ENCODE measurements at regions not wholly inside any gene's neighbourhood (a gene's known extent, or its start where the extent isn't known, plus 50 kb on each side); places are given as distances from the start of the nearest gene placed in this dataset.

DNA sequence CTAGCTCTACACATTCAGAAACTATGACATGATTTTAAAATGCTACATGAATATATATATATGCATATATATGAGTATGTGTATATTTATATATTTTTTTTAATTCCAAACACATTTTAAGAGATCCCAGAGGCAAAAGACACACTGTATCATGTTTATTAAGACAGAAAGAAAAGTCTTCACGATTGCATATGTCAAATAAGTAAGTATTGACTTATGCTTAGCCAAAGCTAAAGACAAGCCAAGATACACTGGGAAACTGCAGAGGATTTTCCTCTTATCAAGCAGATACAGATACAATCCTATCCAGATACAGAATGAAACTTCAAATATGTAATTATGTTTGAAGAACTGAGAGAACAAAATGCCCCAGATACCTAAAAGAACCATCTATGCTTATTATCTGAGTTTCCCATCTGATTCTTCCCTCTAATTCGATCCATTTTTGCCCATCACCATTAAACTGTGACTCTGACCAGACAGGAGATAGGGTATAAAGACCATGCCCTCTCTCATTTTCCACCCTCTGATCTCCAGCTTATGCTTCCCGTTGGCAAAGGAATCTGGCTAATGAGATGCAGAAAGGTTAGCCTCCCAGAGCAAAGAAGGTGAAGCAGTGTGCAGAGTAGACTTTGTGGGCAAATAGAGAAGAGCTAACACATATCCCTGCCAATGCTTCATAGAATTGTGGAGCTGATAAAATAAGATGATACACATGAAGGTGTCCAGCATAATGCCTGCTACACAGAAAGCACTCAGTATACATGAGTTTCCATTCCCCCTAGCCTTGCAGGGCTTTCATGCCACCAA is 131.0 kb upstream of the TARS1 start:
- TF ChIP-seq, protein P1, sequence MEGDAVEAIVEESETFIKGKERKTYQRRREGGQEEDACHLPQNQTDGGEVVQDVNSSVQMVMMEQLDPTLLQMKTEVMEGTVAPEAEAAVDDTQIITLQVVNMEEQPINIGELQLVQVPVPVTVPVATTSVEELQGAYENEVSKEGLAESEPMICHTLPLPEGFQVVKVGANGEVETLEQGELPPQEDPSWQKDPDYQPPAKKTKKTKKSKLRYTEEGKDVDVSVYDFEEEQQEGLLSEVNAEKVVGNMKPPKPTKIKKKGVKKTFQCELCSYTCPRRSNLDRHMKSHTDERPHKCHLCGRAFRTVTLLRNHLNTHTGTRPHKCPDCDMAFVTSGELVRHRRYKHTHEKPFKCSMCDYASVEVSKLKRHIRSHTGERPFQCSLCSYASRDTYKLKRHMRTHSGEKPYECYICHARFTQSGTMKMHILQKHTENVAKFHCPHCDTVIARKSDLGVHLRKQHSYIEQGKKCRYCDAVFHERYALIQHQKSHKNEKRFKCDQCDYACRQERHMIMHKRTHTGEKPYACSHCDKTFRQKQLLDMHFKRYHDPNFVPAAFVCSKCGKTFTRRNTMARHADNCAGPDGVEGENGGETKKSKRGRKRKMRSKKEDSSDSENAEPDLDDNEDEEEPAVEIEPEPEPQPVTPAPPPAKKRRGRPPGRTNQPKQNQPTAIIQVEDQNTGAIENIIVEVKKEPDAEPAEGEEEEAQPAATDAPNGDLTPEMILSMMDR (IDR thresholded peaks at IDR 0.05; ENCODE audit: low read length, missing control alignments): no peak
- no peak for DNase-seq (ENCODE audit: low read depth)

DNA sequence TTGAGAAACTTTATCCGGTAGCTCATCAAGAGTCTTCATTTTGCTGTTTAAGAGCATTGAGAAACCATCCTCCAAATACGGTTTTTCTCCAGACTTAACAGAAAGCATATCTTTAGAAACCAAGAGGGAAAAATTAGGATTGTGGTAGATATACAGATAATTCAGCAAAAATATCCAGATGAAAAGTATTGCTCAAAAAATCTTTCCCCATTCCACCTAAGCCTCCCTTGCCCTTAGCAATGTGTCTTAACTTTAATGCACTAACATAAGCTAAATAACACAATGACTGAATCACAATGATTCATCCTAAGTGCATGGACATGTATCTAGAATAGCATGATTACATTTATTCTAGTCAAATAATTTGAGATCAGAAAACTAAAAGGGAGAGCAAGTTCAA is 130.3 kb upstream of the TARS1 start:
- peak; percentile 82 for DNase-seq (ENCODE audit: low read depth)
- TF ChIP-seq, protein P1 (IDR thresholded peaks at IDR 0.05; ENCODE audit: low read length, missing control alignments): no peak
- no peak overlapping the region for H3K4me3 ChIP-seq (replicated peaks; ENCODE audit: low read depth, low read length)

More for the DNA sequence above, 131.0 kb upstream of the TARS1 start:
- no peak overlapping the region for H3K4me3 ChIP-seq (replicated peaks; ENCODE audit: low read depth, low read length)

DNA sequence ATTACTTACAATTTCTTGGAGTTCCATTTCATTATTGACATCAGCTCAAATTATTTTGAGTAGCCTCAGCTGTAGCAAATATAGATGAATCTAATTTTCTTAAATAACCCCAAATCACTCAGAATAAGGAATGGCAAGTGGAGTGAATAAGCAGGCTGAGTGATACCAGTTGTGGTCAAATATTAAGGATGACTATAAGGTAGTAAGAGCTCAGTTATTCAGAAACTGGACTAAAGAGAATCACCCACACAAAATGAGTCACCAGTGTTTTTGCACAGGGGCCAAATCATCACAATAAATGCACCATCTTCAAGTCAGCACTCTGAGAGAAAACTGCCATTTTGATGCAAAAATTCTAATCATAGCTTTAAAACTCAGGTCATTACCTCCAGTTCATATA is 128.9 kb upstream of the TARS1 start:
- H3K4me3 ChIP-seq (replicated peaks; ENCODE audit: low read depth, low read length): no peak overlapping the region
- peak; percentile 89 for DNase-seq (ENCODE audit: low read depth)
- TF ChIP-seq, protein P1 (IDR thresholded peaks at IDR 0.05; ENCODE audit: low read length, missing control alignments): no peak

DNA sequence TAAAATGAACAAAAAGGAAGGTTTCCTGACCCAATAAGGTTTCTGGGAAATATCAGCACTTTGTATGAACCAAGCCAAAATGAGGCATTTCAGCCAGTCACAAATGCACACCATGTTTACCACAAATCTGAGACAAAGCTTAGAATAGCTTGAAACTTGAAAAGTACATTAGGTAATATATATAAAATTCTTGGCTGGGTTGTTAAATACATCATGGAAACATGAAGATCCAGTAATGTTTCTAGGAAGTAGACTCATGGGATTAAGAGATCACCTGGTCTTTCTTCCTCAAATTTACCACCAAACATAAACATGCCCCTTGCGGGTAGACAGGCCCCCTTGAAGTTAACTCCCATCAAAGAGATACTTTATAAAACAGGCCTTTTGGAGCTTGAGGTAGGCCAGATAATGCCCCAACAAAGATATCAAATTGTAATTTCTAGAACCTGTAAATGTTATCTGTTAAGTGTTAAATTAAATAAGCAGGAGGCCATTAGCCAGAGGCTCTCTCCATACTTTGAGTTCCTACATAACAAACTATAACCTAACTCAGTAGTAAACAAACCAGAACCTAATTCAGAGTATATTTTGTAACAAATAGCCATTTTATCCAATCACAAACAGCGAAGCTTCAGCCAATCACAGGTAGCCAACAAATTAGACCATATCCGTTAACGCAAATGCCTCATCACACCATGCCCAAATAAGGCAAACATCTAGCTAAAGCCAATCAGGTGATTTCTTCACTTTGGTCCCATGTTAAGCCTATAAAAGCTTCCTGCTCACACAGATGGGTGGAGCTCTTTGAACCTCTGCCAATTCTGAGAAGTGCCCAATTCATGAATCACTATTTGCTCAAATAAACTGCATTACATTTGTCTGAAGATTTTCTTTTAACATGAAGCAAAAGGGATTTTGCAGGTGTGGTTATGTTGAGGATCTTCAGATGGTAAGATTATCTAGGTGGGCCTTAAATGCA is 127.9 kb upstream of the TARS1 start:
- DNase-seq (ENCODE audit: low read depth): peak; percentile 91
- no peak overlapping the region for H3K4me3 ChIP-seq (replicated peaks; ENCODE audit: low read depth, low read length)

DNA sequence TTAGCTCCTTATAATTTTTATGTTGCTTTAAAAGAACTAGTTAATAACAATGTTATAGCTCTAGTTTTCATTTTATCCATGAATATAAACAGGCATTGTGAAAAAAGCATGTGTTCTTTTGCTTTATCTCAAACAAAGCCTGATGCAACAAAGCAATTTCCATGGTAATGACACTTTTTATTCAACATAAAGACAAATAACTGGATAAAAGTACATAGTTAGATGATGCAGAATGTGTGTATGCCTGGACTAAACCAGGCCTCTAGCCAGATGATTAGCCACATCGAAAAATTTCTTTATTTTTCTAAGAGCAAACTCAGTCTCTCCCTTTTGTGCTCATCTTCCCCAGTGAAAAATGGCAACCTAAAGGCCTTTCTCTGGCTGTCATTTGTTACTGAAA is 125.6 kb upstream of the TARS1 start:
- TF ChIP-seq, protein P1 (IDR thresholded peaks at IDR 0.05; ENCODE audit: low read length, missing control alignments): no peak
- DNase-seq (ENCODE audit: low read depth): peak; percentile 68
- no peak overlapping the region for H3K4me3 ChIP-seq (replicated peaks; ENCODE audit: low read depth, low read length)

More for the DNA sequence above, 127.9 kb upstream of the TARS1 start:
- TF ChIP-seq, protein P1 (IDR thresholded peaks at IDR 0.05; ENCODE audit: low read length, missing control alignments): no peak

DNA sequence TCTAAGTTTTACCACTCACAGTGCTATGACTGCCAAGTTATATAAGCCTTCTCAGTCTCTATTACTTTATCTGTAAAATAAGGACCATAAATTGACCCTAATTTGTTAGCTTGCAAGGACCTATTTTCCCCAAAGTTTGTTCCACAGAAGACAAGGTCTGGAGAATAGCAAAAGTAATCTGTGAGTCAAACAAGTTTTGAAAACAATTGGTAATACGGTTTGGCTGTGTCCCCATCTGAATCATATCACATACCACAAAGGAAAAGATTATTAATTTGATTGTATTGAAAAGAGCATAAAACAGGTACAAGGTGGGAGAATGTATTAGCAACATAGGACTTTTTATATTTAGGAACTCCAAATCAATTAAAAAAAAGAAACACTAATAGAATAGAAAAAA is 124.0 kb upstream of the TARS1 start:
- no peak for DNase-seq (ENCODE audit: low read depth)
- TF ChIP-seq, protein P1 (IDR thresholded peaks at IDR 0.05; ENCODE audit: low read length, missing control alignments): no peak
- H3K4me3 ChIP-seq (replicated peaks; ENCODE audit: low read depth, low read length): no peak overlapping the region
